ENCODE measurements at regions not wholly inside any gene's neighbourhood (a gene's known extent, or its start where the extent isn't known, plus 50 kb on each side); places are given as distances from the start of the nearest gene placed in this dataset.
"Not testable (repeated sequence)": the region's sequence is repeated elsewhere in the genome, so short reads cannot be mapped to it uniquely, and the experiment has no call there.

DNA sequence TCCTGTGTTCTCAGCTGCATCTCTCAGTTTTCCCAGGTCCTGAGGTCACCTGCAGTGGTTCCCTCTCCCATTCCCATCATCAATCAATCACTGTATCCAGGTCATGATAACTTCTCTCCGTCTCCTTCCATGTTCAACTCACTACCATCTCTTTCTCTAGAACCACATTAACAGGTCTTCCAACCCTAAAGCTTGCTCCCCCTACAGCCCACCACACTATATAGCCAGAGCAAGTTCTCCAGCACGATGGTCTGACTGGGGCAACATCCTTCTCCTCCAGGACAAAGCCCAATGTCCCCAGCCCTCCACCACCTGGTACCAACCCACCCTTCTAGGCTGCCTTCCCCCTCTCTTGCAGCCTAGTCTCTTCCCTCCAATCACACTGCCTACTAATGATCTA, 241.6 kb downstream of the CDK5RAP2 start:
- no peak for DNase-seq

DNA sequence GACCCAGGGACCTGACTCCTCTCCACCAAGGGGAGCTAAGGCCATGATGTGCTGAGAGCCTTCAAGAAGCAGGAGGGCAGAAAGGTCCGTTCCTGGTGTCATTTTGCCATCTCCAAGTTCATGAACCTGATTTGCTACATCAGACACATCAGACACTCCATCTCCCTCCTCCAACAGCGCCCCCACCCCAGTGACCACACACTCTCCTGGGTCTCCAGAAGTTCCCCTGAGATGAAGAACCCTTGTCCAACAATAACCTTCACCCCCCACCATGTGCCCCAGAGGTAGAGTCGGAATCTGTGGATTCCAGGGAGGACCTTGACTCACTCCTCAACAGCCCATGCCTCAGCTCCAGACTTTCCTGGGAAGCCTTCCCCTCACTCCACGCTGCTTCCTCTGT, 242.8 kb downstream of the CDK5RAP2 start:
- no peak for DNase-seq

DNA sequence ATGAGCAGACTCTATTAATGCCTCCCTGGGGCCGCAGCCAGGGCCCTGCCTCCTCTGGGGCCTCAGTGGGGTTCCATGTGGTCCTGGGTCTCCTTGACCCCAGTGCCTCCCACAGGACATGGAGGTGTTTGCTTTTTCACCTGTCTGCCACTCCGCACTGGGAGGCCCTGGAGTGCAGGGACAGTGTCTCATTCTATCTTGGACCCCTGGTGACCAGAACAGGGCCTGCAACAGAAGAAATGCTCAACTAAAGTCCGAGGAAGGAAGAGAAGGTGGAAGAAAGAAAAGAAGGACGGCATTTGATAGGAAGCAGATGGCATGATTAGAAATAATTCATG, 243.2 kb downstream of the CDK5RAP2 start:
- no peak for DNase-seq

DNA sequence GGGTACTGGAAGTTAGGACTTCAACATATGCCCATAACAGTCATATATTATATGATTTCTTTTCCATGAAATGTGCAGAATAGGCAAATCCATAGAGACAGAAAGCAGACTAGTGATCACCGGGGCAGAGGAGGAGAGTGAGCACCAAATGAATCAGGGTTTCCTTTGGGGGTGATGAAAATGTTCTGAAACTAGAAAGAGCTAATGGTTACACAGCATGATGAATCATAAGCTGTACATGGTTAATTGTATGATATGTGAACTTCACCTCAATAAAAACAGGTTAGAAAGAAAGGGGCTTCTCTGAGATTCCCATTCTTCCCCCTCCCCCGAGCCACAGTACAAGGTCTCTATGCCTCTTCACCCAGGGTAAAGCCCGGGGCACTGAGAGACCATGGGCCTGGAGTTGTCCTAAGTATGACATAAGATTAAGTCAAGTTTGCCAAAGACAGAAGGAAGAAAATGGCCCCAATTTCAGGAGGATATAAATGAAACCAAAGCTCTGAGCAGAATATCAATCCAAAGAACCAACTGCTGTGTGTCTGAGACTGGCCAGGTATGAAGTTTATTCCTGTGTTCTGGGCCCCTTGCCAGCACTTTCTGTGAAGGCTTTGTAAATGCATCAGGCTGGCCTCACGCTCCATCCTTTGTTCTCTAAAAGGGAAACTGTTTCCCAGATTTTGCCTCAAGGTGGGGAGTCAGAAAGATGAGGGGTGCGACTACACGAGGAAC, 243.8 kb downstream of the CDK5RAP2 start:
- DNase-seq, result no peak

DNA sequence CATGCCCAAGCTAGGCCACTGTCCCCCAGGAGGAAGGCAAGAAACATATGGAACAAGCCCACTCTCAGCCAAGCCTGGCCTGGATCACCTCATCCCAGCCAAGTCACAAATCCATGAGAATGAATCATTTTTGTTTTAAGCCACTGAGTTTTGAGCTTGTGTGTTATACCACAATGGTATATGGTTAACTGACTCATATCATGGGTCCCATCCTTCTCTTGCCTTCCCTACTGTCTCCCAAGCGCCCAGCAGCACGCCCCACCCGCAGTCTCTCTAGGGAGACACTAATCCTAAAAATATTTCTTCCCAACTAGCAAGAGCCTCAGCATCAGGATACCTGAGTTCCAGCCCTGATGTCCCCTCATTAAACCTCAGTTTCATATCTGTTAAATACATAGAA, 248.1 kb downstream of the CDK5RAP2 start:
- no peak for DNase-seq

DNA sequence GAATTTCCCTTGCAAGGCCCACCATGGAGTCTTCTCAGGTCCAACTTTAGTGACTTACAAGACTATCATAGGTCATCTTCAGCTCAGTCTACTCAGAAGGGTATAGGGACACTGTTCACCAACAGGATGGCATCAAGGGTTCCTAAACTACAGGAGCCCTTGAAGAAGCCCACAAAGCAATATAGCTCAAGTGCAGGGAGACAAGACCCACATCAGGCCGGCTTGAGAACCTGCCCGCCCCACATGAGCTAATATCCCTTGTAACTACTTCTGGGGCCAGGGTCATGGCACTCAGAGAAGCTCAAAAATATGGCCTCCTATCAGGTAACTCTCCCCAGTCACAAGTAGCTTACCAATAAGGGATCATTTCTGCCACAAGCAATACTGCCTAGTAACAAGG, 249.9 kb downstream of the CDK5RAP2 start:
- DNase-seq, result no peak

DNA sequence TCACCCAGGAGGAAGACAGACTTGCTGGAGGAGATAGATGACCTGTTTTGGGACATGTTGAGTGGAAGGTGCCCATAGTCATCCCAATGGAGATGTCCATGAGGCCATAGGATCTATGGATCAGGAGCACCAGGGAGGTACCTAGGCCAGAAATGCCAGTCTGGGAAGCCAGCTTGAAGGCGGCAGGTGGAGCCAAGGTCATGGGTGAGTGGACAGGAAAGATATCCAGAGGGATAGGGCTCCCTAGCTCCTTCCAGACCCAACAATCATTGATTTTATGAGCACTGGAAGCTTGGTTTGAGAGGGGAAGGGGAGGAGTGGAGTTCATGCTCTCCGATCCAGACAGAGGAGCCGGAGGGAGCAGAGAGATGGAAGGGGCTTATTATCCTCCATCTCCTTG, 252.6 kb downstream of the CDK5RAP2 start:
- DNase-seq, result no peak

DNA sequence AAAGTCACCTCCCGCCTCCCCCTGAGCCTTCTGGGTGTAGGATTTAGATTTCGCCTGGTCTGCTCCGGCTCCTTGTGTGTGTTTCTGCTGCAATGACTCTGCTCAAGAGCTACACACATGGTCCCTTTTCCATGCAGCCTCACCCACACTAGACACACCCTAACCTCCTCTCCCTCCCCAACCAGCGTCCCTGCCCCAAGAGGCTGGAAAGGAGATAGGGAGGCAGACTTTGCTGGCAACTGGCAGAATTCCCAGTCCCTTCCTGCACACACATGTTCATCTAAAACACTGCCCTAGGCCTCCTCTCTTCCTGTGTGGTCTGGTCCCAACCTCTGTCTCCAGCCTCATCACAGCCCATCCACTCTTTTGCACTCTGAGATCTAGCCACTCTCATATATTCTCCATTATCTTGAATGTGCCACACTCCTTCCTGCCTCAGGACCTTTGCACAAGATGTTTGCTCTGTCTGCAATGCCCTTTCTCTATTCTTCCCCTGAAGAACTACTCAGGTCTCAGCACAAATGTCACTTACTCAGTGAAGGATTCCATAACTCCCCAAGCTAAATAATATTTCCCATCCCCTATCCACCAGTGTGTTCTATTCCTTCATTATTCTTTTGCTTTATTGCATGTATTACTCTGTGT, 253.8 kb downstream of the CDK5RAP2 start:
- no peak for DNase-seq

DNA sequence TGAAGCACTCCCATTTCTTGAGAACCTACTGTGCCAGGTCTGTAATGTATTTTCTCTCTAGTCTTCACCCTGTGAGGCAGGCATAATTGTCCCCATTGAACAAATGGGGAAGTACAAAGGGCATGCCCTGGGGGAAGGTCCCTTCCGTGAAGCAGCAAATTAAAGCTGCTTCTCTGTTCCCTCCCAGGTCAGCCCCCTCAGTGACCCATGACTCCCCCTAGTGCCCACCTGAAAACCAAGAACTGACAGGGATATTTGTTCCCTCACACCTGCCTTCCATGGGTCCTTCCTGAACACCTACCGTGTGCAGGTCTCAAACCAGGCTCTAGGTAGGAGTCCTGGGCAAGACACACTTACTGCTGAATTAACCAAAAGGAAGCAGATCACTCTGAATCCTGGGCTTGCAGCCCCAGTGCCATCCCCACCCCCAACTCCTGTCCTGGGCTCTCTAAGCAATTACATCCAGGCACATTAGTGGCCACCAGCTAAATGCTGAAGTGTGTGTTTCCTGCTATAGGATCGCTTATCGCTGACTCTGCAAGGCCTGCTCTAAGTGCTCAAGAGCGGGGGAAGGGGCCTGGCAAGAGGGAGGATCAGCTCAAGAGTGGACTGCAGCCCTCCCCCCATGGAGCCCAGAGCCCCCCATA, 254.8 kb downstream of the CDK5RAP2 start:
- no peak for DNase-seq

DNA sequence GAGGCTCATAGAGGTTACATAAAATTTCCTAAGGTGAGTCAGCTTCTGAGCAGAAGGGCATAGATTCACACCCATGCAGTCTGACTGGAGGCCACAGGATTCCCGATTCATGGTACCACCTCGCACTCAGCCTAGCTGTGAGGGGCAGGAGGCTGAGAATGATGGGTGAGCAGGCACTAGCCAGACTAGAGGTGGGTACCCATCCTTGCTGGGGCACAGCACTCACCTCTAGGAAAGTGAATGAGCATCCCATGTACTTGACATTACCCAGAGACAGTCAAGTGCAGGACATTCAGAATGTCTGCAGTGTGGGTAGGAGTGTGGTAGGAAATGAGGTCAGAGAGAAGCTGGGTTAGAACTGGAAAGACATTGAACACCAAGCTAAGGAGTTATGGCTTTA, 255.5 kb downstream of the CDK5RAP2 start:
- no peak for DNase-seq

DNA sequence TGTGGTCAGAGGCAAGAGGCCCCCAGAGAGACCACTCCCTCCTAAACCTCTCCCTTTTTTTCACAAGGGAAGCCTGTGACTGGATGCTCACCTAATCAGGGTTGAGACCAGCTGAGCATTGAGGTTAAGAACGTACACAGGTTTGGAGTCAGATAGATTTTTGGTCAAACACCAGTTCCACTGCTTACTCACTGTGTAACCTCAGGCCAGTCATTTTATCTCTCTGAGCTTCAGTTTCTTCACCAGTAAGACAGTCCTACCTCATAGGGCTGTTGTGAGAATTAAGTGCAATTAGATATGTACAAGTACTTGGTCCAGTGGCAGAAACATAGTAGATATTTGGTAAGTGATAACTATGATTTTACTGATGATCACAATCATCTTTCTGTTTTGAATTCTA, 256.8 kb downstream of the CDK5RAP2 start:
- no peak for DNase-seq

DNA sequence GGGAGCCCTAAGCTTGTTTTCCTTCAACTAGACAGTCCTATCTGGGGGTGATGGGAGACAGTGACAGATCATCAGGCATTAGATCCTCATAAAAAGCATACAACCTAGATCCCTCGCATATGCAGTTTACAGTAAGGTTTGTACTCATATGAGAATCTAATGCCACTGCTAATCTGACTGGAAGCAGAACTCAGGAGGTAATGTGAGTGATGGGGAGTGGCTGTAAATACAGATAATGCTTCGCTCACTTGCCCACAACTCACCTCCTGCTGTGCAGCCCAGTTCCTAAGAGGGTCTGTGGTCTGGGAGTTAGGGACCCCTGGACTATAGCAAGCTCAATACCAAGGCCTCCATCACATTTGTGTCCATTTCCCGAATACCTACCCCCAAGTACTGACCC, 260.5 kb downstream of the CDK5RAP2 start:
- DNase-seq, result no peak

DNA sequence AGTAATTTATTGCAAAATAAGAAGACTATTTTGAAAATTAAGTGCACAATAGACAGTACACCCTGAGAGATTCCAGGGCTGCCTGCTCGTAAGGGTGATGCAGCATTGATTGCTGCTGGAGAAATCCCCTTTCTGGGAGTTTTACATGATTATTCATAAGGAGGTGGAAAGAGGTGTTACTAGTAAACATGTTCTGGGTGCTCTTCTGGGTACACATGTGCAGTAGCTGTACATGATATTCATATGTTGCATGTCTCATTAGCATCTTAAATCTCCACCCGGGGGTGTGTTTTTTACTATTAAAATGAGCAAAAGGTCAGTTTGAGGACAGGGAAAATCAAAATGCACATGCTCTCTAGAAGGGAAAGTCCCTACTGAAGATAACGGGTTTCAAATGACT, 264.8 kb downstream of the CDK5RAP2 start:
- no peak for DNase-seq

DNA sequence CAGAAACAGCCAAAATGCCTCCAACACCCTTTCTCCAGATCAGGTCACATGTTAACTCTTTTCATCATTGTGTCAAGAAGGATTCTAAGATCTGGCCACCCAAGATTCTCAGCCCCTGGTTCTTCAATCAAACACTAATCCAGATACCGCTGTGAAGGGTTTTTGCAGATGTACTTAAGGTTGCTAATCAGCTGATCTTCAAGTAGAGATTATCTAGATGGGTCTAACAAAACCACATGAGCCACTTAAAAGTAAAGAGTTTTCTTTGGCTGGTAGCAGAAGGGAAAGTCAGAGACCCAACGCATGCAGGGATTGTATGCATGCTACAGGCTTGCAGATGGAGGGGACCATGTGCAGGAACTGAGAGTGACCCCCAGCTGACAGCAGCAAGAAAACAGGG, 267.9 kb downstream of the CDK5RAP2 start:
- no peak for DNase-seq

DNA sequence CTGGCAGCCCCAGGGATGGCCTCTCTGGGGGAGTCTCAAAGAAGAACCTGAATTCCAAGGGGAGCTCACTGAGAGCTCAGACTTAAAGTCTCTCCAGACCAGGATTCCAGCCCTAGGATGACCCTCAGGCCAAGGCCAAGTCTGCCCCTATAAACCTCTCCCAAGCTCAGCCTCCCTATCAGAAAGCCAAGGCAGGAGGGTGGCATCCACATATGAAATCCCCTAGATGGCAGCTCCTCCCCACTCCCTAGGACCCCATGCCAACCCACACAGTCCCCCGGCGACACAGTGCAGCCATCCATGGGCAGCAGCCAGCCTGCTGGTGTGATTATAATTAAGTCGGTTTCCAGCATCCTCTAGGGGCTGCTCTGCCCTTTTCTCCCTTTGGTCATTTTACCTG, 269.9 kb downstream of the CDK5RAP2 start:
- DNase-seq, result no peak

DNA sequence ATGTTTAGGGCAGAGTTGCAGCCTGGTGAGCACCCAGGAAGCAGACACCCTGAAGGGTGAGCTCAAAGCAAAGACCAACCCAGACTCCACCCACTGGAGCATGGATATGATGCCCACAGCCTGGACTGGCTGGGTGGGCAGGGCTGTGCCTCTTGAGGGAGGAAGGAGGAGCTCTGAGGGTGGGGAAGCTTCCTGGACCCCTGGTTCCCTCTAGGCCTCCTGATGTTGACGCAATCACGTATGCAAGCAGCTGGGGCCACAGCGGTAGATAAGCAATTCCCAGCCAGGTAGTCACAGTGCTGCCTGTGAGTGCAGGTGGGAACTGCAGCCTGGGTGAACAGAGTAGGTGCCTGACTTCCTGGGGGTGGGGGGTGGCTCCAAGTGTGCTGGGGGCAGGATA, 271.5 kb downstream of the CDK5RAP2 start:
- DNase-seq, result no peak

DNA sequence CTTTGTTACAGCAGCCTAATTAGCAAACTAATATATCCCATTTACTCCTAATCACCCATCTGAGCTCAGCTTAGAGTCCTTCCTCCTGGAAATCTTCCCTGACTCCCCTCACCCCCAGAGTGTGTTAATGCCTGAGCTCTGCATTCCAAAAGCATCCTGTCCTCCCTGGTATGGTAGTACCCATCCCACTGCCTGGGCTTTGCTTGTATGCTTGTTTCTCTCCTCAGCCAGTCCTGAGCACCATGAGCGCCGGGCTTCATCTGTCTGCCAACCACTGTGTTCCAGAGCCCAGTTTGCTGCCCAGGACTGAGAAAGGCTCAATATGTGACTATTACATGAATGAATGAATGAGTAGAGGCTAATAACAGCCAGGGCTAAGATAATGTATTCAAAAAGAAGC, 272.4 kb downstream of the CDK5RAP2 start:
- no peak for DNase-seq

DNA sequence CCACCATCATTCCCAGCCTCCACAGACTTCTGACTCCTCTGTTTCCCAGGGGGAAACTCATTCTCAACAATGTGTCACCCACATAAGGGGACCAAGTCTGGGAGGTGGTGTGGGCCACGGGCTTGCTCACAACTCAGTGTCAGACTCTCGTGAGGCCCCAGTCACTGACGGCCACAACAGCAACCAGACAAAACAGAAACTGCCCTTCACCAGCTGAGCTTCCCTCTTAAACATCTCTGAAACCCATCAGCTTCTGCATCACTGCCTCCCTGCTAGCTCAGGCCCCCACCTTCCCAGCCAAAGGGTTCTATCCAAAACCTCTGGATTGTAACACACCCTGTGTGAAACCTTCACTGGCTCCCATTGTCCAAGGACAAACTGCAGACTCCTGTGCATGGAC, 273.4 kb downstream of the CDK5RAP2 start:
- DNase-seq, result no peak

DNA sequence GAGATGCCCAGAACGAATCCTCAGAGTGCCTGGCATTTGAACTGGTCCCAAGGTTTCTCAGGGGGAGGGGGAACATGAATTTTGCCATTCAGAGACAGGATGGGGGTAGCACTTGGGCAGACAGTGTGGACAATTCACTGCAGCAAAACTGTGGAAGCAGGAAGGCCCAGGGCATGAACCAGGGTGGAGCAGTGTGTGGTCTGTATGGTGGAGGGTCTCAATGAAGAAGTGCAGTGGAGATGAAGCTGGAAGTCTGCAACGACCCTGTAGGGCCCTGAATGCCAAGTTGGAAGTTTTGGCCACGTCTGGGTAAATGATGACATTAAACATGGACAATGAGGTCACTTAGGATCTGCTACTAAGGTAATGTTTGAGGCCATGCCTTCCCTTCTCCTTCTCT, 273.9 kb downstream of the CDK5RAP2 start:
- no peak for DNase-seq

DNA sequence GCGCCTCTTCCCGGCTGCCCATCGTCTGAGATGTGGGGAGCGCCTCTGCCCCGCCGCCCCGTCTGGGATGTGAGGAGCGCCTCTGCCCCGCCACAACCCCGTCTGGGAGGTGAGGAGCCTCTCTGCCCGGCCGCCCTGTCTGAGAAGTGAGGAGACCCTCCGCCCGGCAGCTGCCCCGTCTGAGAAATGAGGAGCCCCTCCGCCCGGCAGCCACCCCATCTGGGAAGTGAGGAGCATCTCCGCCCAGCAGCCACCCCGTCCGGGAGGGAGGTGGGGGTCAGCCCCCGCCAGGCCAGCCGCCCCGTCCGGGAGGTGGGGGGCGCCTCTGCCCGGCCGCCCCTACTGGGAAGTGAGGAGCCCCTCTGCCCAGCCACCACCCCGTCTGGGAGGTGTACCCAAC, 275.1 kb downstream of the CDK5RAP2 start:
- DNase-seq, result not testable (repeated sequence)

DNA sequence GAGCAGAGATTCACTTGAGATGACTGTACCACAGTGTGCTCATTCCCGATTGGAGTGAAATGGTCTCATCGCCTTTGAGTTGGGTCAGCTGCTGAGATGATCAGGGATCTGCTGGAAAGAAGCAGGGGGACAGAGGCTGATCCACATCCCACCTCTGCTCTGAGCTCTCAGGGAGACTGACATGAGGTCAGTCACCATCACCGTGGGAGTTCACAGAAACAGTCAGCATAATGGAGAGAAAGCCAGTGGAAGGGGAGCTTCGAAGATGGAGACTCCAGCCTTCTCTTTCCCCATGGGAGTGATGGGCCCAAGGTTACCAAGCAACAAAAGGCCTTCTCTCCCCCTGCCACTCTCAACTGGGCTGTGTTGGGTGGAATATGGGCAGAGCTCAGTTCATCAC, 276.4 kb downstream of the CDK5RAP2 start:
- no peak for DNase-seq

DNA sequence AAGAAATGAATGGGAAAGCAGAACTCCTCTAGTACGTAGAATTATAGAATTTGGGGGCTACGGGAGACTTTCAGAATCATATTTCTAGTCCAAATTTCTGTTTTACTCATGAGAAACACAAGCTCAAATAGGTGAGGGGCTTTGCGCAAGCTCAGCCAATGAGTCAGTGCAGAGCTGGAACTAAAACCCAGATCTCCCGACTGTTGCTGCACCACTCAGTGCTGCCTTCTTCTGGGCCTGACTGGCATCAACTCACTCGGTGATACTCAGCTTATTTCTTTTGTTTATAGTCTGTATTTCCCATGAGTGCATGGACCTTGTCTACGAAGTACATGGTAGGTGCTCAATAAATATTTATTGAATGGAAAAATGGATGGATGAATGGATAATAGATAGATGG, 280.2 kb downstream of the CDK5RAP2 start:
- no peak for DNase-seq

DNA sequence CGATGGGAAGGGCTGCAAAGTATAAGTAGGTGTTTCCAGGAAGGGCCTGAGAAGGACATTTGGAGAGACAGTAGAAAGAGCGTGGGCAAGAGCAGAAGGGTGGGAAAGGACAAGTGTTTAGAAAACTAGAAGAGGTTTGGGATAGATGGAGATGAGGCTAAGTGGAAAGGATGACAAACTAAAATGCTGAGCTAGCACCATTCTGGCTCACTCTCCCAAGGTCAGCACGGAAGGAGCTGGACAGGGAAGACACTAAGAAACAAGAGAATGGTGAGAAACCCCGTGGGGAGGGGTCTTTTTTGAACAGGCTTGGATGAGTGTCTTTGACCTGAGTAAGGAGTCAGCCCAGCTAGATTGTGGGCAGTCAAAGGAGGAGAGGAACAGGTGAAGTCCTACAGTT, 286.0 kb downstream of the CDK5RAP2 start:
- no peak for DNase-seq

DNA sequence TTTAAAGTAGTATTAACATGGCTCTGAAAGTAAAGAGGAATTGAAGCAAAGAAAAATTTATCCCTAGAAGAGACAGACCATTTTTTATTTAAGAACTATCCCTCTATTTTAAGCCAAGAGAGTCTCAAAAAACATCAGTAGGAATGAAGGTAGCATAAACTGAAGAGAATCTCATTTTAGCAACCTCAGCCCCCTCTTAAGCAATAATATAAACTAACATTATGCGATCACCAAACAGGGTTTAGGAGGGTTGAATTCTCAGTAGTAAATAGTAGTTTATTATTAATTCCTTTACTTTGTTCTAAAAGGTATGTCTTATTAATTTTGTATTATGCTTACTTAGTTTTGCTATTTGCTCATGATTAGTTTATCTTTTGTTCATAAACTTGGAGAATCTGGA, 287.4 kb downstream of the CDK5RAP2 start:
- DNase-seq, result no peak

DNA sequence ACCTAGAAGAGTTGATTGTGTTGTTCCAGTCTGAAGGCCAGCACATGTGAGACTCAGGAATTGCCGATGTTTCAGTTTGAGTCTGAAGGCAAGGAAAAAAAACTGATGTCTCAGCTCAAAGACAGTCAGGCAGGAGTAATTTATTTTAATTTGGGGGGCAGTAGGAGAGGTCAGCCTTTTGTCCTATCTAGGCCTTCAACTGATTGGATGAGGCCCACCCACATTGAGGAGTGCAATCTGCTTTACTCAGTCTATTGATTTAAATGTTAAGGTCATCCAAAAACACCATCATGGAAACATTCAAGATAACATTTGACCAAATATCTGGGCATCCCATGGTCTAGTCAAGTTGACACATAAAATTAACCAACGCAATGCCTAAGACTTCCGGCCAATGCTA, 288.9 kb downstream of the CDK5RAP2 start:
- no peak for DNase-seq

Data from CD4-positive, alpha-beta T cell treated with Interleukin-4 for 1 hour (primary cell).